ENCODE measurements at regions not wholly inside any gene's neighbourhood (a gene's known extent, or its start where the extent isn't known, plus 50 kb on each side); places are given as distances from the start of the nearest gene placed in this dataset.

DNA sequence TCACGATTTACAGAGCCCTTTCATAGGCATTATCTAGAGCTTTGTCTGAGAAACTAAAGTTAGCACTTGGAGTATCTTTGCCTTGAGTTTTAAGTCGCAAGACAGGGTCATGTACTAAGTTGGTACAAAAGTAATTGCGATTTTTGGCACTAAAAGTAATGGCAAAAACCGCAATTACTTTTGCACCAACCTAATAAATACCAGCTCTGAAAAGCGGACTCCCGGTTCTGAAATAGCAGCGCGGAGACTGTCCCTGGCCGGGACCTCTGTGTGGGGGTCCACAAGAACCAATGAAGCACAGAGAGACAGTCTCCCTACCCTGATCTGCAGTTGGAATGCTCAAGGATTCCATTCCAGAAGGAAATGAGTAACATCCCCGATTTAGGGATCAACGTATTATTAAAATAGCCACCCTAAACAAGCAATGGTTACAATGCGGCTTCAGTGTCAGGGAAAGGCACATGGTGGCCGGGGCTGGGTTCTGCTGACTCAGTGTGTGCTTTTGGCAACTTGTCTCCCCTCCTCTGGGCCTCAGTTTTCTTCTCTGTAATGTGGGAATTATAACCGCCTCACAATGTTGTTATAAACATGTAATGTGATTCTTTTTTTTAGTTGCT is 150.3 kb upstream of the MCTP2 start:
- TF ChIP-seq, protein P1, sequence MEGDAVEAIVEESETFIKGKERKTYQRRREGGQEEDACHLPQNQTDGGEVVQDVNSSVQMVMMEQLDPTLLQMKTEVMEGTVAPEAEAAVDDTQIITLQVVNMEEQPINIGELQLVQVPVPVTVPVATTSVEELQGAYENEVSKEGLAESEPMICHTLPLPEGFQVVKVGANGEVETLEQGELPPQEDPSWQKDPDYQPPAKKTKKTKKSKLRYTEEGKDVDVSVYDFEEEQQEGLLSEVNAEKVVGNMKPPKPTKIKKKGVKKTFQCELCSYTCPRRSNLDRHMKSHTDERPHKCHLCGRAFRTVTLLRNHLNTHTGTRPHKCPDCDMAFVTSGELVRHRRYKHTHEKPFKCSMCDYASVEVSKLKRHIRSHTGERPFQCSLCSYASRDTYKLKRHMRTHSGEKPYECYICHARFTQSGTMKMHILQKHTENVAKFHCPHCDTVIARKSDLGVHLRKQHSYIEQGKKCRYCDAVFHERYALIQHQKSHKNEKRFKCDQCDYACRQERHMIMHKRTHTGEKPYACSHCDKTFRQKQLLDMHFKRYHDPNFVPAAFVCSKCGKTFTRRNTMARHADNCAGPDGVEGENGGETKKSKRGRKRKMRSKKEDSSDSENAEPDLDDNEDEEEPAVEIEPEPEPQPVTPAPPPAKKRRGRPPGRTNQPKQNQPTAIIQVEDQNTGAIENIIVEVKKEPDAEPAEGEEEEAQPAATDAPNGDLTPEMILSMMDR (IDR thresholded peaks at IDR 0.05), result no peak
- TF ChIP-seq POLR2A (IDR thresholded peaks at IDR 0.05), result no peak
- DNase-seq, result no peak
- Histone ChIP-seq H3K9me3 (no peaks in the 10 kb centered on the region), H3K27ac (no peak overlapping the region), H3K27me3 (no peaks in the 10 kb centered on the region), H3K4me1 (peaks cover under 1 to 12% of the 10 kb centered on the region in 2 donors), H3K4me3 (no peak overlapping the region), H3K36me3 (no peaks in the 10 kb centered on the region)
- intact Hi-C loops (cut with DNase I; ENCODE audit: low total_unique reads), result no loop called here

DNA sequence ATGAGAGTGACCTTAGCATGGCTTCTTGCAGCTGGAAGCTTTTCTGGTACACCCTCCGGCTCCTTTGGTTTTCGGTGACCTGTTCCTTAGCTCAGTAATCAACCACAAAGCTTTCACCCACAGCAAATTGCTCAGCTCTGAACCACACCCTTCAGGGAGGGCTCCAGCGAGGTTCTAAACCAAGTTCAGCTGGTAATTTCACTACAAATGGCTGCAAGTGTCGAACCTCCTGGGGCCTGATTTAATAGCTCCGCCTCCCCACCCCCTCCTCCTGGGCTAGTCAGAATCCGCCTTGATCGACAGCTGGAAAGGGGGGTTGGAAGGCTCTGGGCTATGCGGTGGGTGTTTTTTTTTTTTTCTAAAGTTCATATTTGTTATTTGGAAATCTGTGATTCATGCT is 150.9 kb upstream of the MCTP2 start:
- TF ChIP-seq, protein P1 (IDR thresholded peaks at IDR 0.05), result no peak
- no peak for TF ChIP-seq POLR2A (IDR thresholded peaks at IDR 0.05)
- H3K27ac ChIP-seq, result no peak overlapping the region
- intact Hi-C loops (cut with DNase I; ENCODE audit: low total_unique reads), result no loop called here
- H3K36me3 ChIP-seq, result no peaks in the 10 kb centered on the region
- DNase-seq, result no peak
- peaks cover 6 to 12% of the 10 kb centered on the region in 2 donors for H3K4me1 ChIP-seq
- no peaks in the 10 kb centered on the region for H3K9me3 ChIP-seq
- H3K27me3 ChIP-seq, result no peaks in the 10 kb centered on the region
- no peak overlapping the region for H3K4me3 ChIP-seq

DNA sequence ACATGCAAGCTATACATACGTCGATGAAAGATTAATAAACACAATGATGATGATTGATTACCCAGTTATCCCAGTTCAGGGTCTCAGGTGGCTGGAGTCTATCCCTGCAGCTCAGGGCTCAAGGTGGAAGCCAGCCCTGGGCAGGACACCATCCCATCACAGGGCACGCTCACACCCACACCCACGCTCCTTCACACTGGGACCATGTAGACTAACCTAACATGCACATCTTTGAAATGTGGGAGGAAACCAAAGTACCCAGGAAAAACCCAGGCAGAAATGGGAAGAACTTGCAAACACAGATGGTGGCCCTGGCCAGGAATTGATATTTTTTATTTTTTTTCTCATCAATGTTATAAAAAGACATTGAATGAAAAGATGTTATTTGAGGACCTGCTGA is 151.4 kb upstream of the MCTP2 start:
- no peak overlapping the region for H3K4me3 ChIP-seq
- H3K27ac ChIP-seq, result no peak overlapping the region
- no peak for DNase-seq
- H3K27me3 ChIP-seq, result no peaks in the 10 kb centered on the region
- intact Hi-C loops (cut with DNase I; ENCODE audit: low total_unique reads), result no loop called here
- no peaks in the 10 kb centered on the region for H3K36me3 ChIP-seq
- peaks cover 6 to 12% of the 10 kb centered on the region in 2 donors for H3K4me1 ChIP-seq
- H3K9me3 ChIP-seq, result no peaks in the 10 kb centered on the region
- TF ChIP-seq, protein P1 (IDR thresholded peaks at IDR 0.05), result no peak
- no peak for TF ChIP-seq POLR2A (IDR thresholded peaks at IDR 0.05)

- H3K4me1 ChIP-seq, result peaks cover 6 to 12% of the 10 kb centered on the region in 2 donors
- H3K9me3 ChIP-seq, result no peaks in the 10 kb centered on the region
- DNase-seq, result no peak
- no peak overlapping the region for H3K27ac ChIP-seq
- H3K36me3 ChIP-seq, result no peaks in the 10 kb centered on the region
- no peak for TF ChIP-seq POLR2A (IDR thresholded peaks at IDR 0.05)
- TF ChIP-seq, protein P1 (IDR thresholded peaks at IDR 0.05), result no peak
- no peaks in the 10 kb centered on the region for H3K27me3 ChIP-seq
- intact Hi-C loops (cut with DNase I; ENCODE audit: low total_unique reads), result no loop called here
- H3K4me3 ChIP-seq, result no peak overlapping the region
Measured at GRCh38 chr15:94079459-94079858, 151.9 kb upstream of the MCTP2 start.

DNA sequence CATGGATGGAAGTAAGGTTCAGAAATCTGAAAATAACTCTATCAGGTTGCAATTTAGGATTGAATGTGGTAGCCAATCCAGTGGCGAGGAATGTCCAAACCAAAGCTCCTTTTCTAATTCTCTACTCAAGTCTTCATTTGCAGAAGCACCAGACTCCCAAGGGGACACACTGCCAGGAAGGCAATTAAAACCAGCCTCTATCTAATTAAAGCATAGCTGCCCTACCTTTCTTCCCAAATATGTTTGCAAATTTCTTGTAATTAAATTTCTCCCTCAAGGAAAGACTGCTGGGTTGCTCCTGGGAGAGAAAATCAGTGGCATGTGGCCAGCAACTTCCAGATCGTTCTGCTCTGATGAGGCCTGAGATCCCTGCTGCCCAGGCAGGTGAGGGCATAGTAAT is 153.4 kb upstream of the MCTP2 start:
- Histone ChIP-seq H3K27ac (no peak overlapping the region), H3K4me3 (no peak overlapping the region), H3K4me1 (peaks cover 6 to 11% of the 10 kb centered on the region in 2 donors), H3K36me3 (no peaks in the 10 kb centered on the region), H3K27me3 (no peaks in the 10 kb centered on the region), H3K9me3 (no peaks in the 10 kb centered on the region)
- intact Hi-C loops (cut with DNase I; ENCODE audit: low total_unique reads), result no loop called here
- TF ChIP-seq POLR2A (IDR thresholded peaks at IDR 0.05), result no peak
- TF ChIP-seq, protein P1 (IDR thresholded peaks at IDR 0.05), result no peak
- no peak for DNase-seq

Data from uterus (tissue), 3 donors.